Astrocyte of the cerebellum (primary cell): ENCODE measurements at regions not wholly inside any gene's neighbourhood (a gene's known extent, or its start where the extent isn't known, plus 50 kb on each side); places are given as distances from the start of the nearest gene placed in this dataset.

Experiments
- DNase-seq: peaks from one replicate; pipeline ENCODE4 v3.0.0-alpha.2; 2011; ENCODE audit warnings: low read depth
- H3K4me3 ChIP-seq: 2 replicates; pipeline ENCODE4 v1.5.1; 2011; ENCODE audit warnings: mild to moderate bottlenecking, low read depth, low read length, moderate library complexity
- CTCF ChIP-seq: IDR thresholded peaks from 2 replicates; pipeline ENCODE4 v1.5.1; 2012; ENCODE audit warnings: low read length, low read depth, moderate library complexity, mild to moderate bottlenecking; ENCODE audit errors: missing control alignments
- in situ Hi-C: cut with HindIII; loops from 2 replicates; pipeline ENCODE4 v1.10.0; 2017; ENCODE audit warnings: low sequenced_read_pairs

DNA sequence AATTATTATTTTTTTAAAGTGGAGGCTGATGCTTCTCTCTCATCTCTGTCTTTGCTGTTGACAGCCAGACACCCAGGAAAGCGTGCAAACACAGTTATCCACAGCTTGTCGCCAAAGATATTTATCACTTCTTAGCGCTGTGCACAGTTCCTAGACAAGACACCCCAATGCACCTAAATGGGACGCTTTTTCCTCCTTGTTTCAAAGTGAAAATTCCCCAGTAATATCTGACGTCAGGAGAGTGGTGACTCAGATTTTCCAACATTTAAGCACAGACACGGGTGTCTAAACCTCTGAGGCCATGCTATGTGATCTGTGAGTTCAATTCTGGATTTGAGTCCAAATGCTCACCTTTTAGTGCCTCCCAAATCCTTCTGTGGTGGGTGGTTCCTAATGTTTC is 151.6 kb downstream of the EMX2 start:
- TF ChIP-seq CTCF = no peak
- in situ Hi-C loops = no loop called here
- DNase-seq = no peak
- no peak overlapping the region for H3K4me3 ChIP-seq

DNA sequence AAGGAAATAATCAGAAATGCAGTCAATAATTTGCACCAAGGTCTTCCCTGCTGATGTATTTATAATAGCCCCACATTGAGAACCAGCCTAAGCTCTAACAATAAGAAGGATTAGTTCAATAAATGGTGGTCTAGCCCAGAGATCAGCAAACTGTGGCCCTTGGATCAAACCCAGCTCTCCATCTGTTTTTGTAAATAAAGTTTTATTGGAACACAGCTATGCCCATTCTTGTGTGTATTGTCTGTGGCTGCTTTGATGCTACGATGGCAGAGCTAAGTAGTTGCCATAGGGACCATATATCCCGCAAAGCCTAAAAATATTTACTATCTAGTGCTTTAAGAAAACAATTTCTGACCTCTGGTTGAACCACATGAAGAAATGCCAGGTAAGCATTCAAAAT is 154.9 kb downstream of the EMX2 start:
- in situ Hi-C loops = no loop called here
- H3K4me3 ChIP-seq = no peak overlapping the region
- TF ChIP-seq CTCF = no peak
- no peak for DNase-seq

DNA sequence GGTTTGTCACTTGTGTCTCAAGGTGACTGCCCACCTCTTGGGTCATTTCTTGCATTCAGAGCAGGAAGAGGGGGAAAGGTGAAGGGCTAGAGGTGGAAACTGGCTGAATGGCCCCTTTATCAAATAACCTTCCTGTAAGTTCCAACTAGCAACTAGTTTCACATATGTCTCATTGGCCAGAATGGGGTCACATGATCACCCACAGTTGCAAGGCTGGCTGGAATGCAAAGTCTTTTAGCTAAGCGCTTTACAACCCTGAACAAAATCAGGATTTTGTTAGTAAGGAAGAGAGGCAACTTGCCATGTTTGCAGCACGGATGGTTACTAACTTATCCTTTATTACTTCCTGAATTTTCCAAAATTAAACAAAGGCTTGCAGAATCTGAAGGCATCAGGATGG is 156.3 kb downstream of the EMX2 start:
- no peak for DNase-seq
- no peak for TF ChIP-seq CTCF
- in situ Hi-C loops = no loop called here
- no peak overlapping the region for H3K4me3 ChIP-seq

DNA sequence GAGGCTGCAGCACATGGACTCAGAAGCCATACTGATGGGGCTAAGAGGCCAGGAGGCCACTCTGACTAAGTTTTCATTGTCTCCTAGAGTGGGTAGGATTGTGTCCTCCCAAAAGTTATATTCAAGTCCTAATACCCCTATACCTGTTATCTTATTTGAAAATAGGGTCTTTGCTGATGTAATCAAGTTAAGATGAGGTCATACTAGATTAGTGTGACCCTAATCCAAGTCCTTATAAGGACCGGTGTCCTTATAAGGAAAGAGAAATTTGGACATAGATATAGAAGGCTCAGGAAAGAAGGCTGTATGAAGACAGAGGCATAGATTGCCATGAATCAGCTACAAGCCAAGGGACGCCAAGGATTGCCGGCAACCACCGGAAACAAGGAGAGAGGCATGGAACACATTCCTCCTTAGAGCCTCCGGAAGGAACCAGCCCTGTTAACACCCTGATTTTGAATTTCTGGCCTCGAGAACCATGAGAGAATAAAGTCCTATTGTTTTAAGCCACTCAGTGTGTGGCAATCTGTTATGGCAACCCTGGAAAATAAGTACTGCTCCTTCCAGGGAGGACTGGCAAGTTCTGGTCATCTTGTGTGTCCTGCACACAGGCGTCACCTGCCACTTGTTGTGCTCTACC is 157.0 kb downstream of the EMX2 start:
- in situ Hi-C loops = no loop called here
- H3K4me3 ChIP-seq = no peak overlapping the region
- DNase-seq = no peak
- no peak for TF ChIP-seq CTCF

- no peak for DNase-seq
- TF ChIP-seq CTCF = no peak
- H3K4me3 ChIP-seq = no peak overlapping the region
- in situ Hi-C loops = no loop called here
Observed at GRCh38 chr10:117710181-117710798, 167.7 kb downstream of the EMX2 start.

GRCh38 chr10:117716889-117717288 is 174.3 kb downstream of the EMX2 start:
- no peak overlapping the region for H3K4me3 ChIP-seq
- no peak for DNase-seq
- in situ Hi-C loops = no loop called here
- no peak for TF ChIP-seq CTCF
